DMS53 treated with DMSO at 0.1 percent for 48 hours (cell line): ENCODE measurements at regions not wholly inside any gene's neighbourhood (a gene's known extent, or its start where the extent isn't known, plus 50 kb on each side); places are given as distances from the start of the nearest gene placed in this dataset.
A peak's percentile ranks its signal among the peaks of the same experiment; 100 is the strongest.

Experiments used
- DNase-seq: peaks from one replicate; lab custom pipeline; 2025; ENCODE audit not compliant: unreplicated experiment; lab: John Stamatoyannopoulos, UW

- peak; percentile 76 for DNase-seq
Observed at GRCh38 chr2:83689402-83689801, 769.7 kb downstream of the SUCLG1 start.

GRCh38 chr2:83686863-83687262, 772.2 kb downstream of the SUCLG1 start:
- no peak for DNase-seq

DNA sequence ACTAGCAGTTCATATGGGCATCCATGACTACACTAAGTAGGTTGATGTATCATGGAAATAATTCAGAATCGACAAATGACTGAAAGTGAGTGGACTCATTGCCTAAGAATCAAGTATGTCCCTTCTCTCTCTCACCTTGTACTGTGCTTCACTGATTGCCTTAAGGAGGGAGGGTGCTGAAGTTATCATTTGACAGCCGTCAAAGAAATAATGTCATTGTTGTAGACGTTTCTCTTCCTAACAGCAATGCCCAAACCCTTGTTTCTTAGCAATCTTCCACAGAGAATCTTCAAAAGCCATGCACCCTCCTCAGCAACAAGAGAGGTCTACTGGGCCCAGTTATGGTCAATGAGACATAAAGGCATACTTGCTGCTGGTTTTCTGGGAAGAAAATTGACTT, 785.0 kb downstream of the SUCLG1 start:
- no peak for DNase-seq

DNA sequence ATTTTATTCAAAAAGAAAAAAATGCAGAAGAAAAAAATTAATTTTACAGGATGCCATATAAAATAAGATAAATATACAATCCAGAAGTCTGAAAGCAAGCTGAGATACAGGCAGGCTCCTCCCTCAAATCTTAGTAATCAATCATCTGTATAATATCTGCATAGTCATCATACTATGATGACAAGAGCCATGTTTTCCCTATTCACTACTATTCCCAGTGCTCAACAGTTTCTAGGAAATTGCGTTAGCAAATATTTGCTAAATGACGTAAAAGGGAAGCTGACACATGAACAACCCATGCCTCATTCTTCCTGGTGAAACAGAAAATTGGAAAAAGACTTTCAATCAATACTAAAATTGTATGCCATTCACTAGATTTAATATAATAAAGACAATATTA, 793.2 kb downstream of the SUCLG1 start:
- peak; percentile 99 for DNase-seq

DNA sequence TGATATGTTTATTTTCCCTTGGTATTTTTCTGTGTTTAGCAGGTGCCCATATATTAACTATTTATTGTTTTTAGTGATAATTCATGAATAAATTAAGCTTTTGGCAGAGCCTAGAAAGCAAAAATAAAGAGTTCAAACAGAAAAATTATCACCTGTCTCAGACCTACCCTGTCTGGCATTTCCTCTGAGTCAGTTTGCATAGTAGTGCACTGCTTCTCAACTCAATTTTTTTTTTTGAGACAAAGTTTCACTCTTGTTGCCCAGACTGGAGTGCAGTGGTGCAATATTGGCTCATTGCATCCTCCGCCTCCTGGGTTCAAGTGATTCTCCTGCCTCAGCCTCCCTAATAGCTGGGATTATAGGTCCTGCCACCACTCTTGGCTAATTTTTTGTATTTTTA, 793.9 kb downstream of the SUCLG1 start:
- peak; percentile 17 for DNase-seq

- DNase-seq: no peak
Observed at GRCh38 chr2:83661711-83662110, 797.4 kb downstream of the SUCLG1 start.

- no peak for DNase-seq
Observed at GRCh38 chr2:83654091-83654611, 804.9 kb downstream of the SUCLG1 start.

DNA sequence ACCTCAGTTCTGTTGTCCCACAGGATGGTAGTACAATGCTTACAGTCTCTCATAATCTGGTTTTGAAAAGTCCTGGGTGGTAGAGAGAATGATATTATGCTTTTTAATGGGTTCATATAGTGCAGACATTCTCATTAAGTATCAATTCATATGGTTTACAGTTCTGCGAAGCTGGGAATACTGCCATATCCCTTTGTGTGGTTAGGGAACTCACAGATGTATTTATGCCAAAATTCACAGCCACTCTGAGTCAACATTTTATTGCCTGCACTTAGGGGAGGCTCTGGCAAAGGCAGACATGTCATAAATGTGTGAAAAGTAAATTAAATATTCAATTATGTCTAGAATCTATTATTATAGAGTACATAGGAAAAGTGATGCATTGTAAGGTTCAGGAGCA, 808.2 kb downstream of the SUCLG1 start:
- DNase-seq: no peak

DNA sequence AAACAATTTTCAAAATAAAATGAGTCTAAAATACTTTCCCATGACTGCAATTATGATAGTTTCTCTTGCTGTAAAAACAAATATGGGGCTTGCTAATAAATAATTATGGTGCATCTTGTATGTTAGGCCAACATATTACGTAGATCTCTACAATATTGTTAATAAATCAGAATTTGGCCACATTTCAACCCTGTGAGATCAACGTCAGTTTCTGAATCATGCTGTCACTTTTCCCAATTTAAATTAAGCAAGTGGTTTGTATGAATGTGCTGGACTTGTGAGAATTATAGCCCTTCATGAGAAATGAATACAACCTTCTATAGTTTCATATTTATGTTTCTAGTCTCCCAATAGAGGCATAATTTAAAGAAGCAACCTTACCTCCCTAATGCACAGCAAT, 808.9 kb downstream of the SUCLG1 start:
- DNase-seq: no peak

DNA sequence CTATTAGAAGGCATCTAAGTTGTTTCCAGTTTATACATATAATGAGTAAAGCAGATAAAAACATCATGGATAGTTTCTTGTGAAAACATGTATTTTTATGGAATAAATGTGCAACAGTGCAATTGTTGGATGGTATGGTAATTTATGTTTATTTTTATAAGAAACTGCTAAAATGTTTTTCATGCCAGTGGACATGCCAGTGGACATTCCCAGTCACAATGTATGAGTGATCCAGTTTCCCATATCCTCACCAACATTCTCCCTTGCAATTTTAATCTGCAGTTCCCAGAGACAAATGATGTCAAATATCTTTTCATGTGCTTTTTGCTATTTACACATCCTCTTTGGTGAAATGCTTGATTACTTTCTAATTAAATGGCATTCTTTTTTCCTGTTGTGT, 818.6 kb downstream of the SUCLG1 start:
- DNase-seq: no peak

DNA sequence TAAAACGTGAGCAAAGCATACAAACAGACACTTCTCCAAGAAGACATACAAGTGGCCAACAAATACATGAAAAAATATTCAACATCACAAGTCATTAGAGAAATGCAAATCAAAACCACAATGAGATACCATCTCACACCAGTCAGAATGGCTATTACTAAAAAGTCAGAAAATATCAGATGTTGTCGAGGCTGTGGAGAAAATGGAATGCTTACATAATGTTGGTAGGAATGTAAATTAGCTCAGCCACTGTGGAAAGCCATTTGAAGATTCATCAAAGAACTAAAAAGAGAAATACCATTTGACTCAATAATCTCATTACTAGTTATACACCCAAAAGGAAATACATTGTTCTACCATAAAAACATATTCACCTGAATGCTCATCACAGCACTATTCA, 825.7 kb downstream of the SUCLG1 start:
- no peak for DNase-seq

DNA sequence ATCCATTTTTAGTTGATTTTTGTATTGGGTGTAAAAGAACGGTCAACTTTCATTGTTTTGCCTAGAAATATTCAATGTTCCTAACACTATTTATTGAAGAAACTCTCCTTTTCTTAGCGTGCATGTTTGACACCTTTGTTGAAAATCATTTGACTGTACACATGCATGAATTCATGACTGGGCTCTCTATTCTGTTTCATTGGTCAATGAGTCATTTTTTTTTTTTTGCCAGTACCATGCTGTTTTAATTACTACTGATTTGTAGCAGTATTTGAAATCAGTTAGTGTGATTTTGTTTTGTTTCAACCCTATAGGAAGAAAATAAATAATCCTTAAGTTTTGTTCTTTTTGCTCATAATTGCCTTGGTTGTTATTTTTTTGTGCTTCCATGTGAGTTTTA, 828.7 kb downstream of the SUCLG1 start:
- DNase-seq: no peak

- DNase-seq: no peak
Observed at GRCh38 chr2:83615511-83615910, 843.6 kb downstream of the SUCLG1 start.

DNA sequence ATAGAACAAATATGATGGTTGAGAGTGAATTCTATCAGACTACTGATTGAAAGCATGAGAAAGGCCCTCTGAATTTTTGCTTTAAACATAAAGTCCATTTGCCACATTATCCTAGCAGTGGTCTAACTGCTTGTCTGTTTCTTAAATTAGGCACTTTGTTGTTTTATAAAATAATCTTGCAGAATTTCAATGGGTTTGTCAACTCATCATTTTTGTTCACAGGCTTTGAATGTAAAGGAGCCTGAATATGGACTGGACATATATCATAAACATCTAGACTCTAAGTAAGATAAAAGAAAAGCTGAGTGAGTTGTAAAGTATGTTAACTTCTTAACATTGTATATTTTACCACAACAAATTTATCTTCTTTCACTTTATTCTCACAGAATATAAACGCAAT, 845.9 kb downstream of the SUCLG1 start:
- no peak for DNase-seq

DNA sequence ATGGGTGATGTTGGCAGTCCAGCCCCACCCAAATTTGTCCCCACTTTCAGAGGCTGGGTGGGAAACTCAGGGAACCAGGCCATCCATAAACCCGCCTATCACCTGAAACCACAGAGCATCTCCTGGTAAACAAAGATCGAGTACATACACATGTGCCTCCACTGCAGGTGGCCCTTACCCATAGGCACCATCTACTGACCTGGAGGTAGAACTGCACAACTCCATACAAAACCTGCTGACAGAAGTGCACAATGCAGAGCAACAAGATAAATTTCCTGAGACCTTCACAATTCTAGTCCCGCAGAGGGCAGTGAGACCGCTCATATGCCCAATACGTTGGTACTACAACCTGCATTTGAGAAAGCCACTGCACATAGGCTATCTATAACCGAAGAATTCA, 856.3 kb downstream of the SUCLG1 start:
- DNase-seq: no peak

GRCh38 chr2:83596592-83597282, 862.3 kb downstream of the SUCLG1 start:
- no peak for DNase-seq

DNA sequence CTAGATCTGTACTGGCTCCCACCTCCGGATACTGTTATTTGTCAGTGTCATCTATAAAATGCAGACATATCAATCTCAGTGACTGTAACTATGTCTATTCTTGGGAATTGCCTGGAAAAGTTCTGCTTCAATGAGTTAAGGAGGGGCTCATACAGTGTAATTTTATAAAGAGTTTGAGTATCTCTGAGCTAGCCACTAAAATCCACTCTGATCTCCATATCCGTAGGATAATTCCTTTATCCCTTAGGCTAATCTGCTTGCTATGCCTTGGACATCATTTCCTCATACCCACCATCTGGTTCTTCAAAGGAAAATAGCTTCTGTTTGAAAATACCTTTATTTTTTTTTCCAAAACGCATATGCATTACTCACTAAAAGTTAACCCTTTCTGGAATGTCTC, 863.2 kb downstream of the SUCLG1 start:
- no peak for DNase-seq

DNA sequence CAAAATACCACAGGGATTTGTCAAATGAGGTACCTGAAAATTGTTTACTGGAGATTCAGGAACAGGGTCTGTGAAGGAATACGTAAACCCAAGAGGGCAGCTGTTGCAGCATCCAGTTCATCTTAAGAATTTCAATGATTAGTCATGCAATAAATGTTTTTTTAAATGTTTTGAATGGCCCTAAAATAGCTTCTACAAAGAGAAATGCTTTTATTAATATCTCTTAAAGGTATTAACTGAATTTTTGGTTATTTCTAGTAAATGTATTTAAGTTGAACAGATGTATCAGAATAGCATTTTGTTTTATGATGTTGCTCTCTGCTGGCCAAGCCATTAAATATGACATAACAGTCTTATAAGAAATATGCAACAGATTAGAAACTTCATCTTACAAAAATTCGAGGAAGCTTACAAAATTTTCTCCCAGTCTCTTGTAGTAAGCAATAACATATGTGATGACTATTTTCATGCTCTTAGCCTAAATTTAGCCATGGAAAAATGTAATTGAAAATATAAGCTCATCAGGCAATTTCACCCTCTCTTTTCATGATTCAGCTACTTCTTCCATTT, 863.9 kb downstream of the SUCLG1 start:
- DNase-seq: no peak

GRCh38 chr2:83594241-83595120, 864.6 kb downstream of the SUCLG1 start:
- DNase-seq: no peak

DNA sequence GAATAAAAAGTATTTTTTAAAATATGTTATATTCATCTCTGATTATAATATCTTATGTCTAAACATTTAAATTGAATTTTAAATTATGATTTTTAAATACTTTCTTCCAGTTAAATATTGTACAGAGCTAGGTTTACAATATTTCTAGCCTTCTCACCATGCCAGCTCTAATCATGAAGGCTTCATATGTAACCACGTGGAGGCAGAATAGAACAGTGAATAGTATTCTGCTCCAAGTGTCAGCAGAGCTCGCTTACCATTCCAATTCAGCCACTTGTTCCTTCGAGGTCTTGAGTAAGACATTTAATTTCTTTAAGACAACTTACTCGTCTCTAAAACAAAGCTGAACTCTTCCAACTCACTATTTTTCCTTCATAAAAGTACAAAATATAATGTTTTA, 871.8 kb downstream of the SUCLG1 start:
- peak; percentile 44 for DNase-seq

- DNase-seq: no peak
Observed at GRCh38 chr2:83585250-83585649, 873.8 kb downstream of the SUCLG1 start.

DNA sequence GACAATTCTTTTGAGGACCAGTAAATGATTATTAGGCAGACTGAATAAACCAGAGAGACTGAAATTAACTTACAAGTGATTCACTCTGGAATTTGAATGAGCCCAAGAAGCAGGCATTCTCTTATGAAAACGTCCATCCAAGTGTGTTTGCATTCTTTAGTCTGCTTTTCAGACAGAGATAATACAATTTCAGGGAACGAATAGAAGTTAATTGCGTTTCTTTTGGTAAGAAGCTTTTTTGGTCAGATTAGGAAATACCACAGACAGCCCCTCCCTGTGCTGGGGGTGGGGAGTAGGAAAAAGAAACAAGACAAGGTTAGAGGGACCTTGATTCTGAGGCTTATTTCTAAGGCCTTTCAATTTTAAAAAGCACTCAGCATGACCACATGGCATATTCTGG, 874.4 kb downstream of the SUCLG1 start:
- DNase-seq: no peak
